Stimulated activated CD8-positive, alpha-beta memory T cell treated with anti-CD3 and anti-CD28 coated beads, Interleukin-12 subunit alpha, Interleukin-12 subunit beta, amount 100 ng/mL, for 24 hours (primary cell): ENCODE measurements at regions not wholly inside any gene's neighbourhood (a gene's known extent, or its start where the extent isn't known, plus 50 kb on each side); places are given as distances from the start of the nearest gene placed in this dataset.
"Not testable (repeated sequence)": the region's sequence is repeated elsewhere in the genome, so short reads cannot be mapped to it uniquely, and the experiment has no call there.

Source experiments
- DNase-seq: peaks from one replicate; pipeline ENCODE4 v3.0.0-alpha.2; 2020; ENCODE audit errors: extremely low read depth

DNA sequence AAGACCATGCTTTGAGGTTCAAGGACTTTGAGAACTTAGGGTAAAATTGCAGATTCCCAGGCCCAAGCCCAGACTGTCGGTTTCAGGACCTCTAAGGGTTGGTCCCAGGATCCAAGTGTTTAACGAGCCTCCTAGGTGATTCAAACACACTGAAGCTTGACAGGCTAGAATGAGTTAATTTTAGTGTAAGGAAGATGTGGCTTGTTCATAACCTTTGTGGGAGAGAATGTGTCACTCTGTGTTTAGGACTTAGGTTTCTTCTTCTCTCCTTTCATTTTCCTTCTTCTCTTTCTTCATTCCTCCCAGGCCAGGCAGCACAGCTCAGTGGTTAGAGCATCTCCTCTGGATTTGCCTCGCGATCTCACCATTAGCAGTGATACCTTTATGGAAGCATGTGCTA, 104.8 kb upstream of the KCNG1 start:
- DNase-seq = no peak

DNA sequence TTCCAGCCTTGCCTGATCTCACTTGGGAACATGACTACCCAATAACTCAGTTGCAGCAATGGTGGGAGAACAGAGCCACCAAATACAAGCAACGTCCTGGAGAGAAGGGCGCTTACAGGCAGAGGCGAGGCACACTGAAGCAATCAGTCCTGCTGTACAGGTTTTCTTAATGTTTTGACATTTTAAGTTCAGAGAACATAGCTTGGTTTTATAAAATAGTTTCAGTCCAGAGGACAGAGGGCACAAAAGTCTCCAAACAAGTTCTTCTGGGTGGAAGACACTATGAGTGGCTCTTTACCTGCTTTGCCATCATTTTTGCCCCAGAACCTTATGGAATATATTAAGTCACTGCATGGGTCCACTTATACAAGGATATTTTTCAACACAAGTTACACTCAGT, 103.4 kb upstream of the KCNG1 start:
- no peak for DNase-seq

DNA sequence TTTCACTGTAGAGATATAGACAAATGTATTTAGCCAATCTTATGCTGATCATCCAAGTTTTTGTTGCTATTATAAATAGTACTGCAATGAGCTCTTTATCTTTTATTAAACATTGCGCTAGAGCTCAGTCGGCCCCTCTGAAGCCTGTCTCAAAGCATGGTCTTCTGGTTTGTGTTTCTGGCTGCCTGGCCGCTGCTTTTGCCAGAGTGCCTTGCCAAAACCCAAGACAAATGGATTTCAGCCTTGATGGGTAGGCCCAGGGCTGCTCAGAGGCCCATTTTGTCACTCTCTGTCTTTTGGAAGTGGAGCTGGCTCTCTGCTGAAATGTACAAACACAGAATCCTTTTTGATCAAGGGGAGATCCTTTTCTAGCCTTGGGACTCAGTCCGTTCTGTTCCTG, 102.9 kb upstream of the KCNG1 start:
- DNase-seq = no peak

DNA sequence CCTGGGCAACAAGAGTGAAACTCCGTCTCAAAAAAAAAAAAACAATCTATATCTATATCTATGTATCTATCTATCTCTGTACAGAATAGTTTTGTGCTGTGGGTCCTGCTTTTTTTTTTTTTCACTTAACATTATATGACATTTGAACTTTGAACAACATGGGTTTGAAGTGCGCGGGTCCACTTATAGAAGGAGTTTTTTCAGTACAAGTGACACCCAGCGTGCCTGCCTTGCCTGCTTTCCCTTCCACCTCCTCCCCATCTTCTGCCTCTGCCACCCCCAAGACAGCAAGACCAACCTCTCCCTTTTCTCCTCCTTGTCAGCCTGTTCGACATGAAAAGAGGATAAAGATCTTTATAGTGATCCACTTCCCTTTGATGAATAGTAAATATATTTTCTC, 102.2 kb upstream of the KCNG1 start:
- DNase-seq = no peak

DNA sequence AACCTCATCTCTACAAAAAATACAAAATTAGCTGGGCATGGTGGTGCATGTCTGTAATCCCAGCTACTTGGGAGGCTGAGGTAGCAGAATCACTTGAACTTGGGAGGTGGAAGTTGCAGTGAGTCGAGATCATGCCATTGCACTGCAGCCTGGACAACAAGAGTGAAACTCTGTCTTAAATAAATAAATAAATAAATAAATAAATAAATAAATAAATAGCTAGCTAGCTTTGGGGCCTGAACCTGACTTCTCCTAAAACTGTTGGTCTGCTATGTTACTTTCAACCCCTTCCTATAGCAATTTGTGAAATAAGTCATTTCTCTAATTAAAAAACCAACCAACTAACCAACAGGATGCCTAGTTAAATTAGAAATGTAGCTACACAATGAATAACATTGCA, 101.0 kb upstream of the KCNG1 start:
- not testable (repeated sequence) for DNase-seq

DNA sequence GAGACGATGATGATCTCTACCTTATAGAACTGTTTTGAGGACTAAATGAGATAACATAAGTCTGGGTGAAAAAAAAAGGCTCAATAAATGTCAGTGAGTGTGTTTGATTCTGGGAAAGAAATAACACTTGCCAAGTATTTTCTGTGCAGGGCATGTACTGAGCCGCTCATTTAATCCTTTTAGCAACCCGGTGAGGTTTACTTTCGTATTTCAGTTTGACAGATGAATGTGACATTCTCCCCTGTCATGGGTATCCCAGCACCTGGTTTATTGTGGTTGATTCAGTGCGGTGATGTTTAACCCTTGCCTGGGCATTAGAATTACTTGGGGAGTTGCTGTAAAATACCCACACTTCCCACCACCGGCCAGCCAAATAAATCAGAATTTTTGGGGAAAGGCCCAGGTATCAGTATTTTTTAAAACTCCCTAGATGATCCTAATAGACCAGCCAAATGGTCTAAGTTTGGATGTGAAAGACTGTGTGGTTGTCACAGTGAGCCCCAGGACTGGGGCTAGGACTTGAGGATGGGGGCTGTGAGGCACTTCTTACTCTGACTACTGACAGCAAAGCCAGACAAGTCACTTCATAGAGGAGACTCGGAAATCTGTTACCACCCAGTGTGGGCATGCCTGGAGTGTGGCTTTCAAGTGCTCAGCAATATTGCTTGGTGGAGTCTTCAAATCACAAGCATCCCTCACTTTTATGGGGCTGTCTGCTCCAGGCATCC, 100.2 kb upstream of the KCNG1 start:
- DNase-seq = no peak

DNA sequence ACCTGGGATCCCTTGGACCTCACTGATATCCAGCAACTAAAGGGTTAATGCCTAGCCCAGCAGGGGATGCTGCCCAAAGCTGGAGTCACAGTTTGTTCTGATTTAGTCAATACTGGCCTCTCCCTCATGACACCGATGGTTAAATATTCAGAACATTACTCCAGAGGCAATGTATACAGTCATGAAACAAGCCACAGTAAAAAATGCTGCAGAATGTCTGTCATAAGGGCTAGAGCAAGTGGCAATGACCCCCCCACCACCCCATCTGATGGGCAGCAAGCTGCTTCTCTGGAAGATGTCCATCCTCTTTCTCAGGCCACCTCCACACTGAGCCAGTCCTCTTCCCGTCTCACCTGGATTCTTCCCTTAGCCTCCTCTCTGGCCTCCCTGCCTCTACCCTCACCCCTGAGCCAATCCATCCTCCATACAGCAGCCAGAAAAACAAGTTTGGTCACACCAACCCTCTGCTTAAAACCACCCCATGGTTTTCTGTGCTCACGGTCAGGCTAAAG, 99.0 kb upstream of the KCNG1 start:
- no peak for DNase-seq

DNA sequence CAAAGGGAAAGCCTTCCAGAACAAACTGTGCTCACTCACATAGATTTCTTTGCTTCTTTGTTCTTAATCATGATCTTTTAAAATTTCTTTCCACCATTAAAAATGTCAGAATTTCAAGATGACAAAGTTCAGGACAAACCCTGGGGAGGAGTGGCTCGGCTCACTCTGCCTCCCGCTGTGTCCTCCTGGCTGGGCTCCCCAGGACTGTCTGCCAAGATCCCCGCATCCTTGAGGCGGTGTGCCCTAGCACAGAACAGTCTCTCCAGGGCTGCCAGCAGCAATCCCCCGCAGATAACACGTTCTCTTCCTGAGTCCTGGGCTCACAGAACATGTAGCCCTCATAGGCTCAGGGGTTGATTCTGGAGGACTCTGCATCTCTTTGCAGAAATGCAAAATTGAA, 98.4 kb upstream of the KCNG1 start:
- DNase-seq = no peak

DNA sequence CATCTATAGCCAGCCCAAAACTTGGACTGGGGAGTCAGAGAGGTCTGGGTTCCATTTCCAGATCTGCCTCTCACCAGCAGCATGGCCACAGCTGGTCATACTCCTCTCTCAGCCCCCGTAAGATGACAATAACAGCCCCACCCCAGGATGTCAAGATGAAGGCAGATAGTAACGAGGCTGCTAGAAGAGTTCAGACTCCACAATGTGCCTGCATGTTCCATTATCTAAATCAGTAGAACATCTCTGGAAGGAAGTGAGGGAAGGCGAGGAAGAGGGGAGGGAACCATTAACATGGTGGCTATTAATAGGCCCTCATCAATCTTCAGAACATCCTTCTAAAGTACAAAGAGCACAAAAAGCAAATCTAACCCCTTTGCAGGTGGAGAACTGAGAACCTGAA, 98.0 kb upstream of the KCNG1 start:
- DNase-seq = no peak

DNA sequence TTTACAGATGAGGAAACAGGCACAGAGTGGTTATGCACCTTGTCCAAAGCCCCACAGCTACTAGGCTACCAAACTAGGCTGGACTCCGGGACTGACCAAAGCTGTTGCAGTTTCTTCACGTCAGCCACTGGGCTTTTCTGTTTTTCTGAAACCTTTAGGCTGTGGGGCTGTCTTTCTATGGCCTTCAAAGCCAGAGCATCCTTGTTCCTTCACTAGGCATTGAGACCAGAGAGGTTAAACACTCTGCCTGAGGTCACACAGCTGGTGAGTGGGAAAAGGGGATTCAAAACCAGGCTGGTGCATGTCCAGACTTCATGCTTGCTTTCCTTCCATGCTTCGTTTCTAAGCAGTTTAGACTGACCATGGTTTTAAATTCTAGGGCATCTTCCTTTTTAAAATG, 97.5 kb upstream of the KCNG1 start:
- DNase-seq = no peak

DNA sequence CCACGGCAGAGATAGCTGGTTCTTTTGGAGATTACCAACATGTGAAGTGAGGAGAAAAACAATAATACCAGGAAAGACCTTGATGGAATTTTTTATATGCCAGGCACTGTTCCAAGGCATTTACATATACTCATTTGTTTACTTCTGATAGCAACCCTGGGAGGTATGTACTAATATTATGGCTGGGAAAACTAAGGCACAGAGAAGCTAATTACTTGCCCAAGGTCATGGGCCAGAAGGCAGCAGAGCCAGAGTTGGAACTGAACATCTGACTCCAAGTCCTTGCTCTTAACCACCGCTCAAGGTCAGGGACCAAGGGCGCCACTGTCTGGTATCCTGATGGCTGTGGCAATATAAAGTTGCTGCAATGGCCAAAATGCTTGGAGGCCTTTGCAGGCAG, 97.0 kb upstream of the KCNG1 start:
- DNase-seq = no peak

DNA sequence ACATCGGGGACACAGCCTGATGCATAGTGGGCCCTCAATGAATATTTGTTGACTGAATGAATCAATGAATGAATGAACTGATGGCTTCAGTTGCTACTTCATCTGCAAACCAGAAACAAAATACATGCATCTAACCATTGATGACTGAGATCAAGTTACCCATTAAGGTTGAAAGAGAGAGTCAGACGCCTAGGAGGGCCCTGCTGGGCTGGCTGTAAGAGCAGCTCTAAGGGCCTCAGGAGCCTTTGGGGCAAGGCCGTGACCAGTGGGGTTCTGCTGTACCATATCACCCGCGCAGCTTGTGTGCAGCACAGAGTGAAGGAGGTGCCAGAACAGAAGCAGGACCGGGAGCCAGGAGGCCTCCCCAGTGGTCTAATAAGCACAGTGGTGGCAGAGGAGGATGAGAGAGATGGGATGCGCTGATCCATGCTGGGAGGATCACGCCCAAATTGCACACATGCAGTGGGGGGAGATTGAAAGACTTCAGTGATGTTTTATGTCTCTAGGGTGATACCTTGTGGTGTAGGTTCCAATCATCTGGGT, 96.1 kb upstream of the KCNG1 start:
- DNase-seq = no peak

DNA sequence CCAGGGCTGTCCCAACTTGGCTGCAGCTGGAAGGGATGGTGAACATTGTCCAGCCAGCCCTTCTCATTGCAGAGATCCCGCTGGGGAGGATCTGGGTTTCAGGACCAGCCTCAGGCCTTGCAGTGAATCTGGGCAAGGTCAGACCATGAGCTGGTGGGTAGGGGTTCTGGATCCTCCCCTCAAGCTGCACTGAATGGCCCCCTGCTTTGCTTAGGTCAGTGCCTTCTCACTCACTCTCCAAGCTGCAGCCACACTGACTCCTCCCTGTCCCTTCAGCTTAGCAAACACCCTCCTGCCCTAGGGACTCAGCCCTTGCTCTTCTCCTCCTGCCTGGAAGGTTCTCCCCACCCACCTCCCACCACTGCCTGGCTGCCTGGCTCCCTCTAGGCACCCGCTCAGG, 95.3 kb upstream of the KCNG1 start:
- DNase-seq = no peak

DNA sequence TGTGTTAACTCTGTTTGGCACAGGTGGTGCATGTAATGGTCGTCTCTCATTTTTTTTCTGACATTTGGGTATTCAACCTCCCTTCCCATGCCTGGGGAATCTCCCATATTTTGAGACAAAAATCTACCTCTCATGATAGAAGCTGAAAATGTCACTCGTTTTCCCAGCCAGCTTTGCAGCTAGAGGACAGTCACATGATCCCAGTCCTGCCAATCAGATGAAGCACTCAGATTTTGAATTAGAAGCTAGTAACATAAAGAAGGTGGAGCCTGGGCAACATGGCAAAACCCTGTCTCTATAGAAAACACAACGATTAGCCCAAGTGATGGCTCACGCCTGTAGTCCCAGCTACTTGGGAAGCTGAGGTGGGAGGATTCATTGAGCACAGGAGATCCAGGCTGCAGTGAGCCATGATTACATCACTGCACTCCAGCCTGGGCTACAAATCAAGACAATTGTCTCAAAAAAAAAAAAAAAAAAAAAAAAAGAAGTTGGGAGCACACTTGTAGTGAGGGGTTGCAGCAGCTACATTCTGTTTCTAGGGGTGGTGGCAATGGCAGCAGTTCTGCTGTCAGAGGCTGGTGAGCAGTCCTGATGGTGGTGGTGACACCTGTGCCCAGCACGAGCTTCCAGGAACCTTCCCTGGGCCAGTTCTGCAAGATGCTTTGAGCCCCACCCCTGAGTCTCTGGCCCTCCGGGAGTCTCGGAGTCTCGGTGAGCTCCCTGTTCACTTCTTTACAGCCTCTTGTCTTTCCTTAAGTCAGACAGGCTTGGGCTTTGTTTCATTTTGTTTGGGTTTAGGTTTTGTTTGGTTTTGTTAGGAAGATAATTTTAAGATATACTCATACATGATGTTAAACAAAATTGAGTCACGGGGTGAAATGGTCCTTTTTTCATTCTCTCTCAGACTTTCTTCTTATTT, 94.1 kb upstream of the KCNG1 start:
- no peak for DNase-seq

DNA sequence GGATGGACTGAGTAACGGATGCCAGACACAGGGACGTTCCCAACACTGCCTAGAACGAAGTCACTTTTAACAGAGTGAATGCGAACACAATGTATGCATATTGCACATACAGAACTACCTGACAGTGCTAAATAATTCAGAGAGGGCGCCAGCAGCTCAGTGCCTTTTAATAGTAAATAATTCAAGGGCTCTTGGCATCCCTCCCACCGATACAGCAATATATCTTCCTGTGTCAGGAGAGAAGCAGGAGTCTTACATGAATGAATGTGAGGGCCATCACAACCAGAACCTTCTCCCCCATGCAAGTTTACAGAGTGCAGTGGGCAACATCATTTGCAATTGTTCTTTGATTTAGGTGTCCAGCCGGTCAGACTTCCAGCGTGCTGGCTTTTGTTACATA, 88.4 kb upstream of the KCNG1 start:
- no peak for DNase-seq

DNA sequence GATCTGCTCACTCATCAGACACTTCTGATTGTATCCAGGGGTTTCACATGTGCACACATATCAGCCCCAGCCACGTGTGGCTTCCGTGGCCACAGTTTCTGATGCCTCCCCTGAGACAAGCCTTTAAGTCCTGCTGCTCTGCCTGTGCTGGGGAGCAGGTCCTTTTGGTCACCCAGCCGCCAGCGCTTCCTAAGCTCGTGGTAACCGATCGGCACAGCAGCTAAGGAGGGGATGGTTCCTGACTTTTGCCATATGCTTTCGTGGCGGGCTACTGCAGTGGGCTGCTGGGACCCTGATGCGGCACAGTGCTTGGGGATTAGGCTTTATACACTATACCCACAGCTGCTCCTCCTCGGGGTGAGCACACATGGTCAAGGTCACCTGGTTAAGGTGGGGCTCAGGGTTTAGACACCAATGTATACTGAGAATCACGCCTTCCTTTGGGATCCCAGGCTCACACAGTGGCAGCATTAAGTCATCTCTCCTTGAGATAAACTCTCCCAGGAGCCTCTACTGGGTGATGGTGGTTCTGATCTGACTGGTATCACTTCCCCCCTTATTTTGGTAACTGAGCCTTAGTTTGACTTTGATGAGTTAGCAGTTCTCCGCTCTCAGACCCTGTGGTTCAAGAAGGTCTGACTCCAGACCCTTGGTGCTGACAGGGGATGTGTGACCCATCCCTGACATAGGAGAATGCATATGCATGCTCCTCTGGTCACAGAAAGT, 85.9 kb upstream of the KCNG1 start:
- DNase-seq = no peak

DNA sequence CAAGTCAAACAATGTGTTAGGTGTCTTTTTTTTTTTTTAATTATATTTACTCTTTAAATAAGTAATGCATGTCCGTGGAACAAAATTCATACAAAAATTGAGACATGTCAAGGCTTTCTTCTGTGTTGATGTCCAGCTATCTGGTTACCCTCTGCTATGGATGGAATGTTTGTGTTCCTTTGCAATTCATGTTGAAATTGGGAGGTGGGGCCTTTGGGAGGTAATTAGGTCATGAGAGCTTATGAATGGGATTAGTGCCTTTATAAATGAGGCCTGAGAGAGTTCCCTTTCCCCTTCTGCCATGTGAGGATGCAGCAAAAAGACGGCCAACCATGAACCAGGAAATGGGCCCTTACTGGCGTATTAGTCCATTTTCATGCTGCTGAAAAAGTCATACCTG, 83.1 kb upstream of the KCNG1 start:
- no peak for DNase-seq

DNA sequence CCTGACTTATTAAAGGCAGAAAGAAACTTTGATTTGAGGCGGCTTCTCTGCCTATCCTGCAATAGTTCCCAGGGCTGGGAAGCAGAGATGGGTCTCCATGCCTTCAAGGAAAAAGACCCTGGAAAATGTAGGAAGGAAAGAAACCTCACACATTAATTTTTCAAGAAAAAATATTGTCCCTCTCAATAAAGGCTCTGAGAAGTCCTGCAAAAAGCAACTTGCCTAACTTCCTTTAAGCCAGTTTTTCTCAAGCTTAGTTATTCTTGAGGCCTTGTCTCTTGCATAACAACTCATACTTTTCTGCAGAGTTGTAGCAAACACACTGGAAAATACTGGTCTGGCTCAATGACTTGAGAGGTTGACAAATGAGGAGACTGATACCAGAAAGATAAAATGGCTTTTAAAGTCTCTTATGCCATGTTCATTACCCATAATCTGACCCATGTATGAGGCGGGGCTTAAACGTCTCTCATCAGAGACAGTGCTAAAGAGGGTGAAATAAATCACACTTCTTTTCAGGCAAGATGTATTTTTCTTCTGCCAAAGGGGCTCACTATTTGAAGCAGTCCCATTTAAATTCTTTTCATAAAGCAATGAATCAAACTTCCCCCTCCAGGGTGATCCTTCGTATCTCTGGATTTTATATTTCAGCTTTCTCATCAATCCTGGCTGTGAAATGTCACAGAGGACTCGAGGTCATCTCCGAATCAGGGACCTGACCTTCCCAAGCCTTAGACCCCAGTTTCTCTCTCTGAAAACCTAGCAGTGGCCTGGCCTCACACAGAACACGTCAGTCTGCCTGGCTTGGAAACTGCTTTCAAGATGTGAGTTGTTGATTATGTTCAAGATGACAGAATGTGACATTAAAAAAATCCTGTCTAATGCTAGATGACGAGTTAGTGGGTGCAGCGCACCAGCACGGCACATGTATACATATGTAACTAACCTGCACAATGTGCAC, 82.3 kb upstream of the KCNG1 start:
- no peak for DNase-seq

DNA sequence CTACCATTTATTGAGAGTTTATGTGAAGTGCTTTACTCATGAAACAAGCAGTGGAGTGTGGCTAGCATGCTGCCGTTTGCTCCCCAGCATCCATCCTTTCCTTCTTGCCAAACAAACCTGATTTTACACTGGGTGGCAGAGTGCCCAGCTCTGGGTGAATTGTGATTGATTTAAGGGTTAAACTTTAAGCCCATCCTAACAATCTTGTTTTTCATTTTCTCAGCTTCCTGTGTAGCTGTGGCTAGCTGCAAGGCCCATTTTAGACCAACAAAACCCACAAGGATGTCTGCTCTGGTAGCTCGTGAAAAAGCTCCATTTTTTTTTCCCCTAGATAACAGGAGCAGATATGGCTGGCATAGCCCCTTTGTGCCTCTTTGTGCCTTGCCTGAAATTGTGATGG, 77.7 kb upstream of the KCNG1 start:
- DNase-seq = no peak

DNA sequence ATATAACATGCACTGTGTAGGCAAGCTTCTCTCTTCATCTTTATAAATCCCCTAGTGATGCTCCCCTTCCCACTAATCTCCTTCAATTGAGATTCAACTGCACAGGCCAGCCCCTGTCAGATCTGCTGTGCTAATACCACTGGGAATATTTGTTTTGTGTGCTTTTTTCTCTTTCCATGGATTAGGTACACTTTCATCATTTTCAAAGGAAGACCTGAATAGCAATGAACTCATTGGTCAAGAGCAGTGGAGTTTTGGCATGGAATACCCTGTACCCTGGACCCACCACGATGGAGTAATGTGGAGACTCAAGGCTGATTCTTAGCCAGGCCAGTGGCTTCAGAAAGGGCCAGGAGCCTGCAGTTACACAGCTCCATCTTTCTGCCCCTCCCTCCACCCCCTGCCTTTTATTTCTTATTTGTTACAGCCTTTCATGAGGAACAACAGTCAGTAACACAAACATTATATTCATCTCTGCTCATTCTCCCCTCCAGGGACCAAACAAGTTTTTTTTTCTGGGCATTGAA, 75.4 kb upstream of the KCNG1 start:
- DNase-seq = no peak
